ENCODE measurements at regions not wholly inside any gene's neighbourhood (a gene's known extent, or its start where the extent isn't known, plus 50 kb on each side); places are given as distances from the start of the nearest gene placed in this dataset.

- H3K4me1 ChIP-seq: peaks cover 0 to 42% (median 31%) of the 10 kb centered on the region in 4 donors
- H3K4me3 ChIP-seq: no peak overlapping the region
- H3K36me3 ChIP-seq: no peaks in the 10 kb centered on the region
- no peak overlapping the region for H3K27ac ChIP-seq (replicated peaks in 1 of 4)
- intact Hi-C loops (cut with DNase I): no loop called here
- DNase-seq (ENCODE audit: extremely low spot score): no peak
- H3K9me3 ChIP-seq: no peaks in the 10 kb centered on the region
- no peaks in the 10 kb centered on the region for H3K27me3 ChIP-seq
- TF ChIP-seq, protein P1, sequence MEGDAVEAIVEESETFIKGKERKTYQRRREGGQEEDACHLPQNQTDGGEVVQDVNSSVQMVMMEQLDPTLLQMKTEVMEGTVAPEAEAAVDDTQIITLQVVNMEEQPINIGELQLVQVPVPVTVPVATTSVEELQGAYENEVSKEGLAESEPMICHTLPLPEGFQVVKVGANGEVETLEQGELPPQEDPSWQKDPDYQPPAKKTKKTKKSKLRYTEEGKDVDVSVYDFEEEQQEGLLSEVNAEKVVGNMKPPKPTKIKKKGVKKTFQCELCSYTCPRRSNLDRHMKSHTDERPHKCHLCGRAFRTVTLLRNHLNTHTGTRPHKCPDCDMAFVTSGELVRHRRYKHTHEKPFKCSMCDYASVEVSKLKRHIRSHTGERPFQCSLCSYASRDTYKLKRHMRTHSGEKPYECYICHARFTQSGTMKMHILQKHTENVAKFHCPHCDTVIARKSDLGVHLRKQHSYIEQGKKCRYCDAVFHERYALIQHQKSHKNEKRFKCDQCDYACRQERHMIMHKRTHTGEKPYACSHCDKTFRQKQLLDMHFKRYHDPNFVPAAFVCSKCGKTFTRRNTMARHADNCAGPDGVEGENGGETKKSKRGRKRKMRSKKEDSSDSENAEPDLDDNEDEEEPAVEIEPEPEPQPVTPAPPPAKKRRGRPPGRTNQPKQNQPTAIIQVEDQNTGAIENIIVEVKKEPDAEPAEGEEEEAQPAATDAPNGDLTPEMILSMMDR (IDR thresholded peaks at IDR 0.05): no peak
- TF ChIP-seq POLR2AphosphoS5 (IDR thresholded peaks at IDR 0.05) (no peak), EP300 (IDR thresholded peaks at IDR 0.05) (no peak), POLR2A (IDR thresholded peaks at IDR 0.05; ENCODE audit: low read depth) (no peak)
- 78% methylated on average over 1 of the region's 1 CpG for WGBS
Measured at GRCh38 chr7:25307624-25308023, 79.3 kb upstream of the NPVF start.

- H3K4me1 ChIP-seq: peaks cover 0 to 37% (median 26%) of the 10 kb centered on the region in 4 donors
- intact Hi-C loops (cut with DNase I): no loop called here
- 82% methylated on average over 4 of the region's 4 CpGs for WGBS
- no peaks in the 10 kb centered on the region for H3K27me3 ChIP-seq
- DNase-seq (ENCODE audit: extremely low spot score): no peak
- H3K36me3 ChIP-seq: no peaks in the 10 kb centered on the region
- H3K9me3 ChIP-seq: no peaks in the 10 kb centered on the region
- TF ChIP-seq EP300 (IDR thresholded peaks at IDR 0.05): no peak
- H3K4me3 ChIP-seq: no peak overlapping the region
- H3K27ac ChIP-seq (replicated peaks in 1 of 4): peak overlapping the region in 1 of 4 donors; percentile 50
Measured at GRCh38 chr7:25308246-25308645, 80.0 kb upstream of the NPVF start.

DNA sequence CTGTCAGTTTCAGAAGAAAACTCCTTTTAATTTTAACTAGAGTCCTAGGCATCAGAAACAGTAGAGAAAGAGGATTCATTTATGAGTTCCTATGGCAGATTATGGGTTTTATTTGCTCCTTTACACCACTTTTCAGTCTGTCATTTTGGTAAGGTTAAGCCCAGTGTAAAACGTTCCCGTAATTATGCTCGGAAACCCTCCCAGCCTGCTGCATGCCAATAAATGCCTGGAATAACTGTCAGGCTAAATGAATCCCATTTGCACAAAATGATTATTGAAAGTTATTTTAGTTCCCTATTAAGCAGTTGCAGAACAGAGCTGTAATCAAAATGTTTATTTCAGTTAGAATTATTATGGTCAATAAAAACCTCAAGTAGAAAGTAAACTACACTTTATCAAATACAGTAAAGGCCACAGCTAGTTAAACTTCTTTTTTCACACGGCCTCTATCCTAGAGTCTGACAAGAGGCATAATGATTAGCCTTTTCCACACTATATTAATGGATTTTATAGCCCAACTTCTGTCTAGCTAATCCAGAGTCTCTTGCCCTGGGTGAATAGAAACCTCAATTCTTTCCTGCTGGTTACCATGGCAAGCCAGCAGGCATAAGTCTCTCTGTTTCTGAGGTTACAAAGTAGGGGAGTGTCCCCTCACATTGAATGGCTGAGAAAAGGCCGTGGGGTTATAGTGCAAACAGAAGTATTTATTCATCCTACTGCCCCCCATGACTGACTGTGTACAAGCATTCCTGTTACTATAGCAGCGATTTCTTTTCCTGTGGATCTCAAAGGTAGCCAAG is 80.8 kb upstream of the NPVF start:
- H3K36me3 ChIP-seq: no peaks in the 10 kb centered on the region
- 52% methylated on average over 6 of the region's 6 CpGs for WGBS
- H3K27me3 ChIP-seq: no peaks in the 10 kb centered on the region
- no peak for DNase-seq (ENCODE audit: extremely low spot score)
- H3K4me3 ChIP-seq: no peak overlapping the region
- peaks cover 0 to 28% (median 17%) of the 10 kb centered on the region in 4 donors for H3K4me1 ChIP-seq
- TF ChIP-seq POLR2A (IDR thresholded peaks at IDR 0.05; ENCODE audit: low read depth): no peak
- TF ChIP-seq POLR2AphosphoS5 (IDR thresholded peaks at IDR 0.05): no peak
- no peak for TF ChIP-seq EP300 (IDR thresholded peaks at IDR 0.05)
- TF ChIP-seq, protein P1 (IDR thresholded peaks at IDR 0.05): no peak
- no peaks in the 10 kb centered on the region for H3K9me3 ChIP-seq
- H3K27ac ChIP-seq (replicated peaks in 1 of 4): peak overlapping the region in 2 of 4 donors; percentile 27 to 50
- intact Hi-C loops (cut with DNase I): no loop called here

GRCh38 chr7:25310896-25311295 is 82.6 kb upstream of the NPVF start:
- H3K9me3 ChIP-seq: no peaks in the 10 kb centered on the region
- H3K27me3 ChIP-seq: no peaks in the 10 kb centered on the region
- peaks cover 0 to 20% (median 12%) of the 10 kb centered on the region in 4 donors for H3K4me1 ChIP-seq
- intact Hi-C loops (cut with DNase I): no loop called here
- H3K4me3 ChIP-seq: no peak overlapping the region
- DNase-seq (ENCODE audit: extremely low spot score): no peak
- TF ChIP-seq POLR2A (IDR thresholded peaks at IDR 0.05; ENCODE audit: low read depth): no peak
- TF ChIP-seq, protein P1 (IDR thresholded peaks at IDR 0.05): no peak
- TF ChIP-seq POLR2AphosphoS5 (IDR thresholded peaks at IDR 0.05): no peak
- TF ChIP-seq EP300 (IDR thresholded peaks at IDR 0.05): no peak
- no peaks in the 10 kb centered on the region for H3K36me3 ChIP-seq
- H3K27ac ChIP-seq (replicated peaks in 1 of 4): no peak overlapping the region

DNA sequence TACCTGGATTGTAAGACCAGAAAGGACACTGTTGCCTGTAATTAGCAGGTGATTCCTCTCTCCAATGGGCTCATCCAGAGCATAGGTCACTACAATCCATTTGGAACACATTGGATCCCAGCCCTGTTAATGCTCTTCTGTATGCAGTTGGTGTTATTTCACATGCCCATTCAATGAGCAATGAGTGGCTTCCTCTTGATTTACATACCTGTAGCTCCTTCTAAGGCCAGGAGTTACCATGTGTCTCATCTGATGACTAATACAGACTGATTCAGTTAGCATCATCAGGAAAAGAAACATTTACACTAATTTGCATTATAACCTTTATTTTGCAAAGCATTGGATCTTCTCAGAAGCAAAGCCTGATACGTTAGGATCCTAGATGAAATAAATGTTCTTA is 83.1 kb upstream of the NPVF start:
- no peaks in the 10 kb centered on the region for H3K36me3 ChIP-seq

More for the DNA sequence above, 83.1 kb upstream of the NPVF start:
- Histone ChIP-seq H3K27me3 (no peaks in the 10 kb centered on the region), H3K27ac (replicated peaks in 1 of 4) (no peak overlapping the region), H3K4me1 (peaks cover 0 to 20% (median 12%) of the 10 kb centered on the region in 4 donors), H3K4me3 (no peak overlapping the region), H3K9me3 (no peaks in the 10 kb centered on the region)
- intact Hi-C loops (cut with DNase I): no loop called here
- 100% methylated on average over 1 of the region's 1 CpG for WGBS
- no peak for TF ChIP-seq EP300 (IDR thresholded peaks at IDR 0.05)
- TF ChIP-seq POLR2A (IDR thresholded peaks at IDR 0.05; ENCODE audit: low read depth): no peak
- no peak for TF ChIP-seq POLR2AphosphoS5 (IDR thresholded peaks at IDR 0.05)
- TF ChIP-seq, protein P1 (IDR thresholded peaks at IDR 0.05): no peak
- DNase-seq (ENCODE audit: extremely low spot score): no peak
